ENCODE measurements at regions not wholly inside any gene's neighbourhood (a gene's known extent, or its start where the extent isn't known, plus 50 kb on each side); places are given as distances from the start of the nearest gene placed in this dataset.

DNA sequence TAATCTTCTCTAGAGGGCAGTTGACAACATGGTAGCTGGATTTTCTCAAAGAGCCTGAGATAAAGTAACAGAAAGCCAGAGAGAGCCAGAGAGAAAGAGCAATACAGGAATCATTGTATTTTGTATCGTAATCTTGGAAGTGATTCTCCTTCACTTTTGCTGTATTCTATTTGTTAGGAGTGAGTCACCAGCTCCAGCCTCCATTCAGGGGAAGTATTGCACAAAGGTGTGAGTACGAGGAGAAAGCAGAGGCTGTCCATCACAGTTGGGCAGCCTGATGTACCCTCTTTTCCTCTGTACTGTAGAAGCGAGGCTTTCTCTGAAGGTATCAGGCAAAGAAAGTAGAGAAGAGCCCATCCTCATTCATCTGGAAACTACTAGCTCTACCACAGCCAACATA, 176.8 kb downstream of the KCNS3 start:
- TF ChIP-seq, protein P1, sequence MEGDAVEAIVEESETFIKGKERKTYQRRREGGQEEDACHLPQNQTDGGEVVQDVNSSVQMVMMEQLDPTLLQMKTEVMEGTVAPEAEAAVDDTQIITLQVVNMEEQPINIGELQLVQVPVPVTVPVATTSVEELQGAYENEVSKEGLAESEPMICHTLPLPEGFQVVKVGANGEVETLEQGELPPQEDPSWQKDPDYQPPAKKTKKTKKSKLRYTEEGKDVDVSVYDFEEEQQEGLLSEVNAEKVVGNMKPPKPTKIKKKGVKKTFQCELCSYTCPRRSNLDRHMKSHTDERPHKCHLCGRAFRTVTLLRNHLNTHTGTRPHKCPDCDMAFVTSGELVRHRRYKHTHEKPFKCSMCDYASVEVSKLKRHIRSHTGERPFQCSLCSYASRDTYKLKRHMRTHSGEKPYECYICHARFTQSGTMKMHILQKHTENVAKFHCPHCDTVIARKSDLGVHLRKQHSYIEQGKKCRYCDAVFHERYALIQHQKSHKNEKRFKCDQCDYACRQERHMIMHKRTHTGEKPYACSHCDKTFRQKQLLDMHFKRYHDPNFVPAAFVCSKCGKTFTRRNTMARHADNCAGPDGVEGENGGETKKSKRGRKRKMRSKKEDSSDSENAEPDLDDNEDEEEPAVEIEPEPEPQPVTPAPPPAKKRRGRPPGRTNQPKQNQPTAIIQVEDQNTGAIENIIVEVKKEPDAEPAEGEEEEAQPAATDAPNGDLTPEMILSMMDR (IDR thresholded peaks at IDR 0.05) = no peak
- no peak for TF ChIP-seq POLR2A (IDR thresholded peaks at IDR 0.05)

Measured in testis (tissue), 2 donors.